Dermis microvascular lymphatic vessel endothelial cell (primary cell): ENCODE measurements at regions not wholly inside any gene's neighbourhood (a gene's known extent, or its start where the extent isn't known, plus 50 kb on each side); places are given as distances from the start of the nearest gene placed in this dataset.

Source experiments
- DNase-seq, 2 donors: peaks; one replicate each; pipeline versions ENCODE4 v3.0.0 to v3.0.0-alpha.2; 2010; ENCODE audit warnings: low read depth in 2 of 2

DNA sequence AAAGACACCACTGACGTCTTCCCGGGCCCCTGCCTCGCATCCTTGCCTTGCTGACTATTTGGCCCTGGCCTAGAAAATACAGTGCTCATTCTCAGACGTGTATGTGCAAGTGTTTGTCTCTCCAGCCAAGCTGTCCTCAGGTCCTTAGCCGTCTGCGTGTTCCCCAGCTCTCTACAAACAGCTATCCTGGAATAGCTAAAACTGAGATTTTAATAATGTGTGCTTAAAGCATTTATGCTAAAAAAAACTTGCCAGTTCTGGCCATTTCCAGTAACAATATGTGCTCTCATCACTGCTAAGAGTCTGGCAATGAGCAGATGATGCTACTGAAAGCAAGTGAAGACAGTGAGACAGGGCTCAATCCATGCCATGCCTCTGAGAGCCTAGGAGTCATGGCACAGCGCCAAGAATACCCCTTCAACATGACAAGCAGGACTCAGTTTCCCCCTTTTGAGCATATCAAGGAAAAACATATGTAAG lies 55.7 kb downstream of the IRF2BP2 start:
- DNase-seq, result no peak

DNA sequence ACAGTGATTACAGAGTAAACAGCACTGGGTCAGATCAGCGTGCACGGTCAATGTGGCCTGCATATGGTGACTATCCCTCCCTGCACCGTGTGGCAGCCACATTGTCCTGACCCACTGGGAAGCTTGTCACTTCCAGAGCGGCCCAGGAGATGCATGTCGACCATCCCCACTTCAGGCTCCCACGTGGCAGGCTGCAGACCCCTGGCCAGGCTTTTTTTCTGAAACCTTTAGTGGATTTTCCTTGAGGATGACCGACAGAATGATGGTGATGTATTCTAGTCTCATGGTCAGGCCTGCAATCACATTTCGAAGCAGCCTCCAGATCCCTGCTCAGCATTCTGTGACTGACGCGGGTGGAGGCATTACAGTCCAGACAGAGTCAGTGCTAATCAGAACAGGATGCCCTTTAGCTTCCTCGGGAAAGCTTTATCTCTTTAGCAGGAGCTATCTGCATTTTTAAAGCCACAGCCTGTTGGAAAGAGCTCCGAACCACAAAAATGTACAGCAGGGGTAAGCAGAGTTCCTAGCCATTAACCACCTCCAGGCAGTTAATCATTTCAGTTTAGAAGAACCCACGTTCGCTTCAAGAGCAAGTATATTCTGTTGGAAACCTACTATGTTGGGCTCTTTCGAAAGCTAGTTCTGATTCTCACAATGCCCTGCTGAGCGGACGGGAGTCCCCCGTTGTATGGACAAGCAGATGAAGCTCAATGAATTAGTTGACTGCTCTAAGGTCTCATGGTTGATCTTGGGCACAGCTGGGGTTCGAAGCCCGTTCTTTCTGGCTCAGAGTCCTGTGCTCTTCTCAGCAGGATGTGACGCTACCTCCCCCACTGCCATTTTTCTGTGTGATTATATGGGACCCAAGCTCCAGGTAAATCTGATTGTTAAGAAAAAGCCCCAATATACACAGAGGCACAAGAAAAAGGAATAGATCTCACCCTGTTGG lies 56.5 kb downstream of the IRF2BP2 start:
- DNase-seq, result peak in 1 of 2 donors; percentile 45

DNA sequence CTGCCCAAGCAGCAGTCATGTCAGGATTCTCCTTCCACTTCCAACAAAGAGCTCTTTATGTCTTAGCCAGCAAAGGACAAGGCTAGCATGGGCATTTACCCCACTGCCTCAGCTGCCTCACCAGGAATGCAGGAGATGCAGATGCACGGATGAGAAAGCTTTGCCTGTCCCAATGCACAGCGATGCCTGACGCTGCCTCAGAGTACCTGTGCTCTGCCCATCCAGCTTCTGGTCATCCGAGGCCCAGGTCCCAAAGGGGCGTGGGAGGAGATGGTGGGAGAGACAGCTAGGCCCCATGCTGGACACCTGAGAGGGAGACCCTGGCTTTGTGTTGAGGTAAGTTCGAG lies 59.0 kb downstream of the IRF2BP2 start:
- DNase-seq, result no peak

DNA sequence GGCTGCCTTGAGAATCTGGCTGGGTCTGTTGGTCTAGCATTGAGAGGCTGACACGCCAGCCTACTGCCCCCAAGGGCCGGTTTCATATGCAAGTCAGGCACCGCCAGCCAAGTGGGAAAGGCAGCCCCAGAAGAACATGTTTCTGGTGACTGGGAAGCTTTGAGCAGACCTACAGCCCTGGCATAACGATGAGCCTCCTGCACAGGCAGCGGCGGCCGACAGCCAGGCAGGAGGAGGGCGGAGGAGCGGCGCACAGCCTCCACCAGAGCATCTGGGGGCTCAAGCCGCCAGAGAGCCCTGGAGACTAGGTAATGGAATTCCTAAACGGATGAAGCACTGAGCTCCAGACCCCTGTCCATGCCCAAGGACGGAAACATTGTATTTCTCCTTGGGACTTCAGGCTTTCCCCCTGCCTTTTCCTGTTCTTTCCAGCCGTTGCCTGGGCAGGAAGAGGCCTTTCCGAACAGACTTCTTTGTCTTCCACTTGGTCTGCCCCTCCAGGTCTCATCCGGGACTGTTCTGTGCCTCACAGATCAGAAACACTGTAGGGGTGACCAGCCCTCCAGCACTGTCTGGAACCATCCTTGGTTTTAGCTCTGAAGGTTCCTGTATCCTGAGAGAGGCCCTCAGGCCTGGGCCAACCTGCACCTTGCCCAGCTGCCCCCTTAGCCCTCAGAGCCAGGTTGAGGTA lies 59.5 kb downstream of the IRF2BP2 start:
- no peak for DNase-seq

DNA sequence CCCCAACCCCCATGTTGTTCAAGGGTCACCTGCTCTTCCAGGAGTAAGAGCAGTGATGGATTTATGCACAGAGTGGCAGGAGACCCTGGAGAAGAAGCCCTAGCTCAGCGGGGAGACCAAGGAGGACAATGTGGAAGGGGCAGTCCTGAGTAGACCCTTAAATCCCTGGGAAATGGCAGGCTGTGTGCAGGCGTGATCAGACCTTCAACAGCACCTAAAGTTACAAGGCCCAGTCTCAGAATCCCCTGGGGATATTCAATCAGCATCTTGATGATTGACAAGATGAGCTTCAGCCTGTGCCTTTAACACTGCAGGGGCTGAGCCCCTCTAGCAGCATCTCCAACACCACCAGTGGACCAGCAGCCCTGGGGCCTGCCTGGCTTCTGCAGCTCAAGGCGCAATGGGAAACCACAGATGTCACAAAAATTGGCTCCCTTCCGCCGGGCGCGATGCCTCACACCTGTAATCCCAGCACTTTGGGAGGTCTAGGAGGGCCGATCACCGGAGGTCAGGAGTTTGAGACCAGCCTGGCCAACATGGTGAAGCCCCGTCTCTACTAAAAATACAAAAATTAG lies 60.4 kb downstream of the IRF2BP2 start:
- no peak for DNase-seq

DNA sequence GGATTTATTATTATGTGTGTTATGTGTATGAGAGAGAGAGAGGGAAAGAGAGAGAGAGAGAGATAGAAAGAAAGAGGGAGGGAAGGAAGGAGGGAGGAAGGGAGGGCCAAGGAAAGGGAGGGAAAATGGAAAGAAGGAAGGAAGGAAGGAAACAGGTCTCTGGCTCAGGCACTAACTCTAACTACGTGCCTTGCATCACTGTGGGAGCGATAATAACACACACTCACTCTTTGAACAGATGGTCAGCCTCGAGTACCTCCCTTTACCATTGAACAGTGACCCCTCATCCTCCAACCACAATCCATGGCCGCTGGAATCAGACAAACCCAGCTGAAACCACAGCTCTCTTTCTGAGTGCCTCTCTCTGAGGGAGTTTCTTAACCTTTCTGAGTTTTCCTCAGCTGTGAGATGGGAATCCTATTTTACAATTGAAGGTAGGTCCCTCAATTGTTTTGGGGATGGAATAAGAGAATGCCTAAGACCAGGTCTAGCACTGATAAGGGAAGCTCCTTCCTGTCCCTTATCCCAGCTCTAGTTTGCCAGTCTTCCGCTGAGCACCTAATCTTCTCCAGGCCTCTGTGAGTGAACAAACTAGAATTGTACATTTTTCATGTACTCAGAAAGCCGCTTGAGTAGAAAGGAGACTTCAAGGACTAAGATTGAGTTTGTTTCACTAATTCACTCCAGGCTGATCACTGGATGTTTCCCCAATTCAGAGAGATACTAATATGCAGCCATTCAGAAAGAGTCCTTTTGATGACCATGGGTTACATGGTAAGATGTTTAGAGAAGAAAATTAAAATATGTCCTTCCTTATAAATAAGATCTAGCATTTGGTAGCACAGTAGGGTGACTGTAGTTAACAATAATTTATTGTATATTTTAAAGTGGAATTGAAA lies 62.8 kb downstream of the IRF2BP2 start:
- no peak for DNase-seq

DNA sequence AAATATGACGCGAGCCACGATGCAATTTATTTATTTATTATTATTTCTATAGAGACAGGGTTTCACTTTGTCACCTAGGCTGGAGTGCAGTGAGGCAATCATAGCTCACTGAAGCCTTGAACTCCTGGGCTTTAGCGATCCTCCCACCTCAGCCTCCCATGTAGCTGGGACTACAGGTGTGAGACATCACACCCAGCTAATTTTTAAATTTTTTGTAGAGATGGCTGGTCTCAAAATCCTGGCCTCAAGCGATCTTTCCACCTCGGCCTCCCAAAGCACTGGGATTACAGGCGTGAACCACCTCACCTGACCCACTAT lies 63.6 kb downstream of the IRF2BP2 start:
- no peak for DNase-seq

DNA sequence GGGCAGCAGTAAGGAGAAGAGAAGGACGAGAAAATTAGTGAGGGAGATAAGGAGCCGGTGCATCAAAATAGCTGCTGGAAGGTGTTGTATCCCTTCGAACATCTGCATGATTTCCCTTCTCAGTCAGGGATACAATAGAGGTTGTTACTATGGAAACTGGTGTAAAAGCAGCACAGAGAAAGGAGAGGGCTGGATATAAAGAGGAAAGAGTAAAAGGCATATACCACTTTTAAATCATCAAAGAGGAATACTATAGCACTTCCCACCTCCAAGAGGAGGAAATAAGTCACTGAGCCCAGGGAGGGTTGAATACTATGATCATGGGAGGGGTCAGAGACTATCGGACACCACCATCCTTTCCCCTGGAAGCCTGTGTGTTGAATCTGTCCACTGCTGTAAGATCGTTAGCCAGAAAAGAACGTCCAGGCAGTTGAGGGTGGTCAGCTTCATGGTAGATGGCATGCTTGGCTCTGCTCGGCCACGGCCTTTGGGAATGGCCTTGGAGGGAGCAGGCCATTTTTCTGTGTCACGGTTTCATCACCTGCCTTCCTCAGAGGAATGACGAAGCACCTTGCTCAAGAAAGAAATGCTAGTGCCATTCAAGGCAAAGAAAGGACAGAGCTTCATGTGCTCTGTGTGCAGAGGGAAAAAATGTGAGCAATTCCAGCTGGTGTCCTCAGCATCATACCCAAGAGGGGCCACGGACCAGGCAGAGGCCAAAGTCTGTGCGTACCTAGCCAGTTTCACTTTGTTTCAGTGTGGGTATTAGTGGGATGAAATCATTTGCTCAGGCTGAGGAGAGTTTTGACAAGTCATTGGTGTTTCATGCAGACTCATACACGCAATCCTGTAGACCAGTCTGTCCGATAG lies 64.2 kb downstream of the IRF2BP2 start:
- peak in 1 of 2 donors; percentile 61 for DNase-seq

DNA sequence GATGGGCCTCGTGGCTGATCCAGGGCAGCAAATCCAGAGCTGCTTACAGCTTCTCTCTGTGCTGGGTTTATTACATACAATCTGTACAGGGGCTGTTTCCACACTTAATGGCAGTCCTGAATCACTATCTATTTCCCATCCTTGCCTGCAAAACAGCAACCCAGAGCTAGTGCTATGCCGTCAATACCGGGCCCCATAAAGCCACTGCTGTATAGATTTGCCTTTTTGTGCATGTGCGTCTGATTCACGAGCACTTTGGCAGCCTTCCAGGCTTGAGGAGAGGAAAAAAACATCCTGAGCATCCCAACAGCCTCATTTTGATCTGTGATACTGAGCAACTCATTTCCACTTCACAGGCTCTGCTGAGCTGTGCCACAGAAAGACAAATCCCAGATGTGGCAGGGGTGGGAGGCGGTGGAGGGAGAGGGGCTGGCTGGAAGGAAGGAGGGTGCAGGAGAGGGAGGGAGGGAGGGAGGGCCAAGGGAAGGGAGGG lies 65.2 kb upstream of the TARBP1 start:
- peak; percentile 96 to 98 for DNase-seq

DNA sequence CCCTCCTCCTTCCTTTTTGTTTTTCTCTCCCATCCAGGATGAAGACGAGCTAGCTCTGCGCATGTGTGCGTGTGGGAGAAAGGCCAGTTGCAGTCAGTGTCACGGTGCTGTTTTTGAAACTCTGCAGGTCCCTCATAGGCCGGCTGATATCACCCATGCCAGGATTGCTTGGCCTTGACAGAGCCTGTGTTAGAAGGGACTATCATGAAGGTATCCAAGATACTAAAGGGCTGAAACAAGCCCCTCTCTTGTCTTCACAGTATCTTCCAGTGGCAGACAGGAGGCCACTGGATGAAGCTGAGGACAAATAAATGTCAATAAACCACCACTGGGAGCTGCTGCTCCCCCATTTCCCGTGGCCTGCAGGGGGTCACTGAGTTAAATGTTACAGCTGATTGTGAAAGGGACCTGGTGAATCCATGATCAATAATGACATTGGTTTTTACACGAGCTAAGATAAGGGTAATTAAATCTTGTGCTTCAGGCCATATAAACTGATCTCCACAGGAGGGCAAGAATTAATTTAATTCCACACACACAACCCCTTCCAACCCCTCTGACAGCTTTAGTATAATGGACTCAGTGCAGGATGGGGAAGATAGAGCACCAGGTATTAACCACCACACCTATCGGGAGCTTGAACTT lies 64.6 kb upstream of the TARBP1 start:
- DNase-seq, result no peak

DNA sequence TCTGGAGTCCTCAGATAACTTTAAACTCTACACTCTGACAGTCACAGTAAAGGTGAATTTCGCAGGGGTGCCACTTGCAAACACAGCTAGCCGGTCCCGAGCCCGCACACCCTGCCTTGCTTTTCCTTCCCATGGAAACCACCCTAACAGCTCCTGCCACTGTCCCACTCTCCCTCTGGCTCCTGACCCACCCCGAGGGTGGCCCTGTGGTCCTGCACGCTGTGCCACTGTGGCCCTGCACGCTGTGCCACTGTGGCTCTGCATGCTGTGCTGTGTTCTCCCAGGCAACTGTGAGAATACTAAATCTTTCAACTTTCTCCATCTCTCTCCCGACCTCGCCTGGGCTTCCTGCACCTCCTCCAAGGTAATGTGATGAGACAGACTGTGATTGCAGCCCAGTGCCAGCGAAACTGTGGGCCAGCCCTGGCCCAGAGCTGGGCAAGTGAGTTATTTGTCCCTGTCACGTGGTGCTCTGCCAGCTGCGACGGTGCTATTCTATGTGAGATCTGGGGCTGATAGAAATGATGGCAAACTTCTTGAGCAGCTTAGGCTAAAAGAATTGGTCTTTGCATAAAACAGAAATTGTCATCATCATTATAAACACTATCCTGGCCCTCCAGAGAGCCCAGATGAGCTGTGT lies 63.4 kb upstream of the TARBP1 start:
- no peak for DNase-seq

DNA sequence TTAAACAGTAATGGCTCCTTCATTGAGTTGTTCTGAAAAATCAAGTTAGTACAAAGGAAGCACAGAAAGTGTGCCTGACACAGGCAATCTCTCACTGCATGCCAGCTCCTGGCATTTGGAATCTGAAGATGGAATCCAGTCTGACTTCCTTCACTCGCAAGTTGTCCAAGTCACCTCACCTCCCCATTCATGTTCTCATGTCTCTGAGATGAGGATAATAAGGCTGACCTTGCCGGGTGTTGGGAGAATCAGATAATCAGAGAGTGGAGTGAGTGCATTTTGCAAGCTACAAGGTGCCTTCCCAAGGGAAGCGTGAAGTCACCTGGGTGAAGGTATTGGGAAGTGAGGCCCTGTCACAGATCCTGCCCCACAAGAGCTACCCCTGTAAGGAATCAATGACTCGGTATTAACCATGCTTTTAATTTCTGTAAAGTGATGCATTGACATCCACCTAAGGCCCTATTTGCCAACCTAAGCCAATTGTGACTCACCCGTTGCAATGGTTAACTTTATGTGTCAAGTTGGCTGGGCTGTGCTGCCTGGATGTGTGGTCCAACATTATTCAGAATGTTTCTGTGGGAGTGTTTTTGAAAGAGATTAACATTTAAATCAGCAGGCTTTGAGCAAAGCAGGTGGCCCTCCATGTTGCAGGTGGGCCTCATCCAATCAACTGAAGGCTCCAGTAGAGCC lies 62.5 kb upstream of the TARBP1 start:
- DNase-seq, result no peak

DNA sequence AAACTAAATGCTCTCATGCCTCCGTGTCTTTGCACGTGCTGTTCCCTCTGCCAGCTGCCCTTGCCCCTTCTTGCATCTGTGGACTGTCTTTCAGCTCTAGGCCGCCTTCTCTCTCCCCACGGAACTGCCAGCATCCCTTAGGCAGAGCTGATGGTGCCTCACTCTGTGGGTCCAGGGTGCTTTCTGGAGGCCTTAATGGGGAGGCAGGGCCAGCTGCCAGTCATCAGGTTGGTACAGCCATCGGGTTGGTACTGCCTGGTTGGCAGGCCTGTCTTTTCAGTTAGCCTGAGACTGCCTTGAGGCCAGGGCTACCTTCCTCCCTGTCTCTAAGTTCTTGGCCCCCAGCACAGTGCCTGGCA lies 61.4 kb upstream of the TARBP1 start:
- no peak for DNase-seq

DNA sequence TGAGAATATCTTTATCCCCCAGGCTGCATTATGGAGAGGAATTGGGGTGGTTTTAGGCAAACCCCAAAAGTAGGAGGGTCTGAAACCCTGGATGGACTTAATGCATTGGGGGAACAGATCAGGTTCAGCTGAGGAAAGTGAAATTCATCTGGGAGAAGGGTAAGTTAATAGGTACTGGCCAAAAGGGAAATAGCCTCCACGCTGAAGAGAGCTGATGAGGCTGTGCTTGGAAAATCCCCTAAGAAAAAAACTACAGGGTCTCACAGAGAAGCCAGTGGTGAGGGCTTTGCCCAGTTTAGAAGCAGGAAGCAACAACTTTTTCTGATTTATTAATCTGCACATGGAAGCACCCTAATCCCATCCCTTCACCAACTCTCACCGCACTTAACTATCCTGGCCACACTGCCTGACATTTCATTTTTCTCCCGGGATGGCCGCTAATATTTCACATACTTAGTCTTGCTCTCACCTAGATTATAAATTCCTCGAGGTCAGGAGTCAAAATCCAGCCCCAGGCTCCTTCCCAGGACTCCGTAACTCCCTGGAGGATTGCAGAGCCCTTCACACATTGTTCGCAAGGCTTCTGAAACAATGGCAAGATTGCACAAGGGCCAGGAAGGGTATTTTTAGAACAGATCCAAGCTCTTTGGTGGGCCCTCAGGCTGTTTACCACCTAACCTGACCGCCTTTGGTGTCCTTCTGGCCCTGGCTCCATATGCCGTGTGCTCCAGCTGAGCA lies 60.9 kb upstream of the TARBP1 start:
- no peak for DNase-seq

DNA sequence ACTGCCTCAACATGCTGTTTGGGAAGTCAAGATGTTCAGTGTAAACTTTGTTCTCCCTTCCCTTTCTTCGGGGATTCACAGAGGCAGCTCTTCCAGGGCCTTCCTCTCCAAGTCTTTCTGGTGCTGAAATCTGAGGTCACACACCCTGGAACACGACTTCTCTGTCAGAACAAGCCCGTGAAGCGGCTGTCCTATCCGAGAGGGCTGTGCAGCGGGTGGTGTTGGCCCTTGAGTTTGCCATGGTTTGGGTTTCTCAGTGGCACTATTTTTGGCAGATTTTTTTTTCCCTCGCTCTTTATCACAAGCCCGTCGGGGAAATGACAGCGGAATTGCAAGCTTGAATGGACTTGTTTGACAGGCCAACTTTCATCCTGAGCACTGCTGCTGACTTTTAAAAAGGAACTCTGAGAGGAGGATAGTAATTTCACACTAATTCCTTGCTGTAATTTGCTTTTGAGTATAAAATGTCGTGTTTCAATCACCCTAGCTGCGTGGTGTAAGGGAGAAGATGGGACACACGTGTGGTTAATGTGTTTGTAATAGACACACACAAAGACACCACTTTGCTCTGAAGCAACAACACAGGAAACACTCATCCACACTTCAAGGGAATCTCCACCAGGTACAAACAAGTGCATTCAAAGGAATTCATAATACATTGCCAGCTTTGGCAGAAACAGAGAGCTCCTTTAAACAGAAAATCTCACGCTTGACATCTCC lies 60.1 kb upstream of the TARBP1 start:
- DNase-seq, result no peak

DNA sequence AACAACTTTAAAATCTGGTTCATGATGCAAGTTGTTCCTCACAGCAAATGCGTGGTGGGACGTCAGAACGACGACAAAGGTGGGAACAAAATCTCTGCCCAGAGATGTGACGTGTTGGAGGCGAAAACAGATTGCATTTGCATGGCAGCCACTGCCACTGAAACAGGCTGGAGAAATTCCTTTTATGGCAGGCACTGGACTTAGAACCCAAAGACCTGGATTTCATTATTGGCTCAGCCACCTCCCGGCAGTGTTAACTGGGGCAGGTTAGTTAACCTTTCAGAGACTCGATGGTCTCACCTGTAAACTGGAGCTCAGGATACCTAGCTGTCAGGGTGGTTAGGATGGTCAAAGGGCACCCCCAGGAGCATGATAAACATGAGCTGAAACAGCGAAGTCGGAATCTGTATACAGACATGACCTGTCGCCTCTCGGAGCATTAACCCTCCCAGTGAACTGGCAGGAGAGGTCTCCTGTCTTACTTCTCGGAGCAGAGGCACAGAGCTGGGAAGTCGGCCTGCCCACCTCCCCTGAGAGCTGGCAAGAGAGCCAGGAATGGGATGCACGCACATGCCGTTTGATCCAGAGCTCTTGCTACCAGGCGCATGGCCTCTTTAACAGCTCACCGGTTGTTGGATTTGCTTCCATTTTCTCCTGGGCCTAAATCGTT lies 59.2 kb upstream of the TARBP1 start:
- no peak for DNase-seq

DNA sequence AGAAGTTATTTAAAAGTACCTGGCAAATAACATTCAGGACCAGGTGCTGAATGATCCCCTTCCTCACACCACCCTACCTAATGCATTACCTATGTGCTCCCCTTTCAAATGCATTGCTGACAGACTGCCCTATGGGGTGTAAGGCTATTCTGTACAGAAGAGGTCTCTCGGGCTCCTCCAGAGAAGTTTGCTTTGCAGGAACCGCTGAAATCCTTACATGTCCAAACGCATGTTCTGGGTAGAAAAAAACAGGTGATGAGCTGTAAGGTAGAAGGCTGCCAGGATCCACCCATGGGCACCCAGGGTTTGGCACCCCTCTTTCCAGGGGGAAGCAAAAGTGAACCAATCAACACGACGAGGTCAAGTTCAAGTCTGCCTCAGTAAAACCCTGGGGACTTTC lies 58.3 kb upstream of the TARBP1 start:
- DNase-seq, result no peak
